SK-N-SH treated with all-trans-retinoic acid at 6 μM for 48 hours (cell line): ENCODE measurements at regions not wholly inside any gene's neighbourhood (a gene's known extent, or its start where the extent isn't known, plus 50 kb on each side); places are given as distances from the start of the nearest gene placed in this dataset.

Source experiments
- ATAC-seq: fragments of 200-7000 bp; cut with Tn5 transposase; 3 replicates; pipeline ENCODE4 v1.9.1; 2020; ENCODE audit warnings: mild to moderate bottlenecking, moderate library complexity
- ARNTL ChIP-seq: fragments of 450-650 bp; formaldehyde crosslinking; IDR thresholded peaks from 2 replicates; pipeline ENCODE4 v1.5.0; 2020; ENCODE audit warnings: low read depth, mild to moderate bottlenecking, moderate library complexity, borderline replicate concordance
- BACH2 ChIP-seq: fragments of 250-450 bp; sonication (Bioruptor Pico); IDR thresholded peaks from 2 replicates; pipeline ENCODE4 v1.9.0; 2021; ENCODE audit warnings: mild to moderate bottlenecking, borderline replicate concordance
- CSDC2 ChIP-seq: fragments of 250-450 bp; sonication (Bioruptor Pico); IDR thresholded peaks from 2 replicates; pipeline ENCODE4 v1.5.0; 2020; ENCODE audit warnings: mild to moderate bottlenecking, moderate library complexity
- CSRNP3 ChIP-seq: fragments of 250-450 bp; sonication (Bioruptor Pico); IDR thresholded peaks from 2 replicates; pipeline ENCODE4 v1.5.1; 2021; ENCODE audit warnings: mild to moderate bottlenecking, moderate library complexity
- ESRRG ChIP-seq: fragments of 250-450 bp; sonication (Bioruptor Pico); IDR thresholded peaks from 2 replicates; pipeline ENCODE4 v1.6.1; 2021; ENCODE audit warnings: mild to moderate bottlenecking
- GLIS3 ChIP-seq: fragments of 250-450 bp; sonication (Bioruptor Pico); IDR thresholded peaks from 2 replicates; pipeline ENCODE4 v1.5.0; 2020; ENCODE audit warnings: mild to moderate bottlenecking, moderate library complexity
- ISL1 ChIP-seq: fragments of 250-450 bp; sonication (Bioruptor Pico); IDR thresholded peaks from 2 replicates; pipeline ENCODE4 v2.1.2; 2022; ENCODE audit warnings: mild to moderate bottlenecking, moderate library complexity
- OSR1 ChIP-seq: fragments of 250-450 bp; sonication (Bioruptor Pico); IDR thresholded peaks from 2 replicates; pipeline ENCODE4 v1.8.0; 2022; ENCODE audit warnings: moderate library complexity, mild to moderate bottlenecking, inconsistent platforms
- RARB ChIP-seq: fragments of 250-450 bp; sonication (Bioruptor Pico); IDR thresholded peaks from 2 replicates; pipeline ENCODE4 v1.8.0; 2021; ENCODE audit warnings: mild to moderate bottlenecking, moderate library complexity
- SNAI2 ChIP-seq: fragments of 250-450 bp; sonication (Bioruptor Pico); IDR thresholded peaks from 2 replicates; pipeline ENCODE4 v1.5.0; 2020; ENCODE audit warnings: mild to moderate bottlenecking, moderate library complexity
- TOX ChIP-seq: fragments of 250-450 bp; sonication (Bioruptor Pico); IDR thresholded peaks from 2 replicates; pipeline ENCODE4 v1.8.0; 2021; ENCODE audit warnings: mild to moderate bottlenecking, moderate library complexity, borderline replicate concordance
- TSHZ2 ChIP-seq: fragments of 250-450 bp; sonication (Bioruptor Pico); IDR thresholded peaks from 2 replicates; pipeline ENCODE4 v1.5.0; 2020; ENCODE audit warnings: mild to moderate bottlenecking, moderate library complexity
- ZC3H10 ChIP-seq: fragments of 250-450 bp; sonication (Bioruptor Pico); IDR thresholded peaks from 2 replicates; pipeline ENCODE4 v1.5.1; 2021; ENCODE audit warnings: mild to moderate bottlenecking, moderate library complexity
- ZFP3 ChIP-seq: fragments of 250-450 bp; sonication (Bioruptor Pico); IDR thresholded peaks from 2 replicates; pipeline ENCODE4 v1.5.0; 2020; ENCODE audit warnings: mild to moderate bottlenecking, moderate library complexity
- ZFP30 ChIP-seq: fragments of 450-650 bp; formaldehyde crosslinking; IDR thresholded peaks from 2 replicates; pipeline ENCODE4 v1.5.0; 2022; ENCODE audit warnings: mild to moderate bottlenecking, moderate library complexity
- ZNF565 ChIP-seq: fragments of 450-650 bp; formaldehyde crosslinking; conservative IDR thresholded peaks from 2 replicates; pipeline ENCODE4 v1.5.0; 2020; ENCODE audit warnings: low read depth, mild to moderate bottlenecking, moderate library complexity
- ZNF70 ChIP-seq: fragments of 450-650 bp; formaldehyde crosslinking; IDR thresholded peaks from 2 replicates; pipeline ENCODE4 v1.5.0; 2020; ENCODE audit warnings: mild to moderate bottlenecking, moderate library complexity
- ZNF8 ChIP-seq: fragments of 450-650 bp; formaldehyde crosslinking; IDR thresholded peaks from 2 replicates; pipeline ENCODE4 v1.5.0; 2020; ENCODE audit warnings: mild to moderate bottlenecking, moderate library complexity
- TF ChIP-seq, protein P1 (sequence below): fragments of 250-450 bp; sonication (Bioruptor Pico); IDR thresholded peaks from 2 replicates; pipeline ENCODE4 v1.5.1; 2020; ENCODE audit warnings: low read depth, mild to moderate bottlenecking, moderate library complexity
- TF ChIP-seq, protein P2 (sequence below): fragments of 250-450 bp; sonication (Bioruptor Pico); IDR thresholded peaks from 2 replicates; pipeline ENCODE4 v1.8.0; 2021; ENCODE audit warnings: low read depth, mild to moderate bottlenecking, moderate library complexity, borderline replicate concordance

DNA sequence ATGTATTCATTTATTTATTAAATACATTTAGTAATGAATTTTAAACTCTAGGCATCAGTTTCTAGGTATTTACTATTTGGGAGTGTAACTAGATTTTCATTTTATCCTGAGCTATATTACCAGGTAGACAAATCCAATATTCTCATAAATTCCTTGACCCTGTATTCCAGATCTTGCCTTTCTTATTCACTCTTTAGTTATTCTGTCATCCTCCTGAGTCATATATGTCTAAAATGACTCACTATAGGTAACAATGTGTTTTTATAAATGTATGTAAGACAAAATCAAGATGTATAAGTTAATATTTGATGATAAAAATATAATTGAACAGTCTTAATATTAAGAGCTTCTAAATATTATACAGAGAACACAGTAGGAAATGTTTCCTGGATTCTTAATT, 642.1 kb upstream of the NRSN1 start:
- TF ChIP-seq TOX (CRISPR knock-in tag) (no peak), ZC3H10 (CRISPR knock-in tag) (no peak), ARNTL (CRISPR knock-in tag) (no peak), ESRRG (CRISPR knock-in tag) (no peak), ISL1 (CRISPR knock-in tag) (no peak), OSR1 (no peak), ZFP3 (CRISPR knock-in tag) (no peak), RARB (no peak), ZFP30 (CRISPR knock-in tag) (no peak)
- TF ChIP-seq, protein P1, sequence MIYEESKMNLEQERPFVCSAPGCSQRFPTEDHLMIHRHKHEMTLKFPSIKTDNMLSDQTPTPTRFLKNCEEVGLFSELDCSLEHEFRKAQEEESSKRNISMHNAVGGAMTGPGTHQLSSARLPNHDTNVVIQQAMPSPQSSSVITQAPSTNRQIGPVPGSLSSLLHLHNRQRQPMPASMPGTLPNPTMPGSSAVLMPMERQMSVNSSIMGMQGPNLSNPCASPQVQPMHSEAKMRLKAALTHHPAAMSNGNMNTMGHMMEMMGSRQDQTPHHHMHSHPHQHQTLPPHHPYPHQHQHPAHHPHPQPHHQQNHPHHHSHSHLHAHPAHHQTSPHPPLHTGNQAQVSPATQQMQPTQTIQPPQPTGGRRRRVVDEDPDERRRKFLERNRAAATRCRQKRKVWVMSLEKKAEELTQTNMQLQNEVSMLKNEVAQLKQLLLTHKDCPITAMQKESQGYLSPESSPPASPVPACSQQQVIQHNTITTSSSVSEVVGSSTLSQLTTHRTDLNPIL = no peak
- TF ChIP-seq, protein P2, sequence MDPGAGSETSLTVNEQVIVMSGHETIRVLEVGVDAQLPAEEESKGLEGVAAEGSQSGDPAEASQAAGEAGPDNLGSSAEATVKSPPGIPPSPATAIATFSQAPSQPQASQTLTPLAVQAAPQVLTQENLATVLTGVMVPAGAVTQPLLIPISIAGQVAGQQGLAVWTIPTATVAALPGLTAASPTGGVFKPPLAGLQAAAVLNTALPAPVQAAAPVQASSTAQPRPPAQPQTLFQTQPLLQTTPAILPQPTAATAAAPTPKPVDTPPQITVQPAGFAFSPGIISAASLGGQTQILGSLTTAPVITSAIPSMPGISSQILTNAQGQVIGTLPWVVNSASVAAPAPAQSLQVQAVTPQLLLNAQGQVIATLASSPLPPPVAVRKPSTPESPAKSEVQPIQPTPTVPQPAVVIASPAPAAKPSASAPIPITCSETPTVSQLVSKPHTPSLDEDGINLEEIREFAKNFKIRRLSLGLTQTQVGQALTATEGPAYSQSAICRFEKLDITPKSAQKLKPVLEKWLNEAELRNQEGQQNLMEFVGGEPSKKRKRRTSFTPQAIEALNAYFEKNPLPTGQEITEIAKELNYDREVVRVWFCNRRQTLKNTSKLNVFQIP (CRISPR knock-in tag) = no peak
- no peak for ATAC-seq

- no peak for ATAC-seq
- TF ChIP-seq SNAI2 (CRISPR knock-in tag) (no peak), ISL1 (CRISPR knock-in tag) (no peak), ARNTL (CRISPR knock-in tag) (no peak), TOX (CRISPR knock-in tag) (no peak), ZFP30 (CRISPR knock-in tag) (no peak), TSHZ2 (CRISPR knock-in tag) (no peak), BACH2 (no peak), GLIS3 (no peak), OSR1 (no peak), ESRRG (CRISPR knock-in tag) (no peak), ZNF8 (CRISPR knock-in tag) (no peak), CSRNP3 (CRISPR knock-in tag) (no peak), ZNF565 (CRISPR knock-in tag) (no peak), ZC3H10 (CRISPR knock-in tag) (no peak), CSDC2 (no peak), ZNF70 (CRISPR knock-in tag) (no peak)
- TF ChIP-seq, protein P1 = no peak
These were observed 631.6 kb upstream of the NRSN1 start for GRCh38 chr6:23494367-23494766.

- ATAC-seq = no peak
- TF ChIP-seq, protein P1 = no peak
- no peak for TF ChIP-seq ZFP3 (CRISPR knock-in tag)
- no peak for TF ChIP-seq TSHZ2 (CRISPR knock-in tag)
- no peak for TF ChIP-seq ZC3H10 (CRISPR knock-in tag)
- TF ChIP-seq RARB = no peak
- TF ChIP-seq ESRRG (CRISPR knock-in tag) = no peak
- TF ChIP-seq ZNF70 (CRISPR knock-in tag) = no peak
- no peak for TF ChIP-seq ISL1 (CRISPR knock-in tag)
- TF ChIP-seq, all 23 proteins: peak for 0
These were observed 628.0 kb upstream of the NRSN1 start for GRCh38 chr6:23498013-23498412.
